Ascending aorta (tissue), 2 donors: ENCODE measurements at regions not wholly inside any gene's neighbourhood (a gene's known extent, or its start where the extent isn't known, plus 50 kb on each side); places are given as distances from the start of the nearest gene placed in this dataset.

Experiments
- DNase-seq, 2 donors: peaks; one replicate each; pipeline ENCODE4 v3.0.0-alpha.2; 2019; ENCODE audit warnings: low spot score in 2 of 2
- H3K27ac ChIP-seq, 2 donors: fragments of 200-600 bp; sonication (generic); one replicate each; pipeline ENCODE4 v1.5.1; 2016 to 2017; ENCODE audit warnings: mild to moderate bottlenecking in 1 of 2
- H3K27me3 ChIP-seq: fragments of 200-600 bp; sonication (generic); one replicate; pipeline ENCODE4 v1.5.1; 2017
- H3K36me3 ChIP-seq, 2 donors: fragments of 200-600 bp; sonication (generic); one replicate each; pipeline ENCODE4 v1.5.1; 2016
- H3K4me1 ChIP-seq, 2 donors: fragments of 200-600 bp; sonication (generic); one replicate each; pipeline ENCODE4 v1.5.1; 2016 to 2017; ENCODE audit warnings: mild to moderate bottlenecking in 1 of 2
- H3K4me3 ChIP-seq, 2 donors: fragments of 200-600 bp; sonication (generic); one replicate each; pipeline ENCODE4 v1.5.1; 2016 to 2017; ENCODE audit warnings: mild to moderate bottlenecking in 1 of 2
- H3K9me3 ChIP-seq, 2 donors: fragments of 200-600 bp; sonication (generic); one replicate each; pipeline ENCODE4 v1.5.1; 2016
- CTCF ChIP-seq, 3 experiments: fragments of 200-600 bp in 2 of 3; fragments of 450-650 bp in 1 of 3; sonication (generic) in 2 of 3; IDR thresholded peaks; one replicate each; pipeline ENCODE4 v1.5.1; 2016 to 2019; ENCODE audit warnings: antibody characterized with exemption in 3 of 3, mild to moderate bottlenecking in 1 of 3, moderate library complexity in 1 of 3
- intact Hi-C: fragments of 100-400 bp; cut with DNase I; formaldehyde crosslinking; loops from one replicate; pipeline ENCODE4 v1.15.1; 2023

GRCh38 chrX:121283921-121284320, 236.5 kb downstream of the GLUD2 start:
- Histone ChIP-seq H3K9me3 (peaks cover 4 to 5% of the 10 kb centered on the region in 2 donors), H3K27ac (no peak overlapping the region), H3K4me1 (no peaks in the 10 kb centered on the region), H3K4me3 (no peak overlapping the region), H3K27me3 (no peaks in the 10 kb centered on the region), H3K36me3 (no peaks in the 10 kb centered on the region)
- no peak for TF ChIP-seq CTCF (IDR thresholded peaks at IDR 0.05)
- no peak for DNase-seq
- intact Hi-C loops: no loop called here

- no peak overlapping the region for H3K27ac ChIP-seq
- intact Hi-C loops: no loop called here
- no peaks in the 10 kb centered on the region for H3K27me3 ChIP-seq
- no peak for DNase-seq
- no peak for TF ChIP-seq CTCF (IDR thresholded peaks at IDR 0.05)
- no peaks in the 10 kb centered on the region for H3K4me1 ChIP-seq
- H3K9me3 ChIP-seq: no peaks in the 10 kb centered on the region
- no peak overlapping the region for H3K4me3 ChIP-seq
- H3K36me3 ChIP-seq: no peaks in the 10 kb centered on the region
Measured at GRCh38 chrX:121298499-121298898, 251.1 kb downstream of the GLUD2 start.

GRCh38 chrX:121301356-121301755, 253.9 kb downstream of the GLUD2 start:
- intact Hi-C loops: no loop called here
- H3K4me1 ChIP-seq: no peaks in the 10 kb centered on the region
- no peaks in the 10 kb centered on the region for H3K36me3 ChIP-seq
- no peak for TF ChIP-seq CTCF (IDR thresholded peaks at IDR 0.05)
- H3K27ac ChIP-seq: no peak overlapping the region
- DNase-seq: no peak
- no peak overlapping the region for H3K4me3 ChIP-seq
- H3K9me3 ChIP-seq: no peaks in the 10 kb centered on the region
- no peaks in the 10 kb centered on the region for H3K27me3 ChIP-seq

- H3K27ac ChIP-seq: no peak overlapping the region
- TF ChIP-seq CTCF (IDR thresholded peaks at IDR 0.05): no peak
- no peaks in the 10 kb centered on the region for H3K9me3 ChIP-seq
- no peak for DNase-seq
- no peaks in the 10 kb centered on the region for H3K27me3 ChIP-seq
- intact Hi-C loops: no loop called here
- H3K36me3 ChIP-seq: no peaks in the 10 kb centered on the region
- H3K4me1 ChIP-seq: no peaks in the 10 kb centered on the region
- no peak overlapping the region for H3K4me3 ChIP-seq
Measured at GRCh38 chrX:121301822-121302221, 254.4 kb downstream of the GLUD2 start.

- H3K4me1 ChIP-seq: no peaks in the 10 kb centered on the region
- intact Hi-C loops: no loop called here
- DNase-seq: no peak
- H3K27ac ChIP-seq: no peak overlapping the region
- no peaks in the 10 kb centered on the region for H3K36me3 ChIP-seq
- no peaks in the 10 kb centered on the region for H3K9me3 ChIP-seq
- H3K4me3 ChIP-seq: no peak overlapping the region
- no peak for TF ChIP-seq CTCF (IDR thresholded peaks at IDR 0.05)
- H3K27me3 ChIP-seq: no peaks in the 10 kb centered on the region
Measured at GRCh38 chrX:121307449-121307848, 260.0 kb downstream of the GLUD2 start.

GRCh38 chrX:121308276-121308805, 260.9 kb downstream of the GLUD2 start:
- Histone ChIP-seq H3K36me3 (no peaks in the 10 kb centered on the region), H3K27ac (no peak overlapping the region), H3K4me1 (no peaks in the 10 kb centered on the region), H3K27me3 (no peaks in the 10 kb centered on the region), H3K9me3 (no peaks in the 10 kb centered on the region), H3K4me3 (no peak overlapping the region)
- intact Hi-C loops: no loop called here
- no peak for DNase-seq
- peak in 1 of 3 experiments; percentile 19 for TF ChIP-seq CTCF (IDR thresholded peaks at IDR 0.05)
